RWPE1 (cell line): ENCODE measurements at regions not wholly inside any gene's neighbourhood (a gene's known extent, or its start where the extent isn't known, plus 50 kb on each side); places are given as distances from the start of the nearest gene placed in this dataset.

Source experiments
- CTCF ChIA-PET: fragments of 350-600 bp; sonication (Branson Sonifier 250); formaldehyde crosslinking; extraction: SDS; loops from one replicate; lab custom pipeline; 2021; lab: Yijun Ruan, JAX
- POLR2A ChIA-PET: fragments of 400-600 bp; formaldehyde crosslinking; extraction: SDS; loops from one replicate; lab custom pipeline; 2020; ENCODE audit warnings: antibody characterized with exemption; ENCODE audit not compliant: low non-redundant PET; lab: Yijun Ruan, JAX
- DNase-seq: peaks from one replicate; pipeline ENCODE4 v3.0.0; 2012; ENCODE audit warnings: low spot score
- H3K27ac ChIP-seq: fragments of 450-650 bp; 2 replicates; pipeline ENCODE4 v1.5.1; 2017
- TF ChIP-seq, protein P1 (sequence below): fragments of 450-650 bp; conservative IDR thresholded peaks from 2 replicates; pipeline ENCODE4 v1.5.1; 2017; ENCODE audit warnings: low read depth, mild to moderate bottlenecking

DNA sequence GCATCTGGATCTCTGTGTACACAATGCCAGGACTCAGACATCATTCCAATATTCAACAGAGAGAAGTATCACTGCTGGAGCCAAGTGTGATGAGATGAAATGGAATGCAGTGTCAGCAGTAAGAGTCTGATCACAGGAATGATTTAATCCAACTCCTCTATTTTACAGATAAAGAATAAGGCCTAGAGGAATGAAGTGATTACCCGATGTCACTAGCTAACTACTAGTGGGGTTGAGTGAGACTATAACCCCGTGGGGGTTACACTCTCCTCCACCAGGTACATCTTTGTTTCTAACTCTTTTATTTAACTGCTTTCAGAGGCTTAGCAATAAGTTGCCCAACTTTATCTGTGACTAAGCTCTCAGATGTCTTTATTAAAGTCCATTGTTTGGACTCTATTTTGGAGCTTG is 94.2 kb upstream of the FAT3 start:
- no peak overlapping the region for H3K27ac ChIP-seq
- peak; percentile 10 for DNase-seq
- ChIA-PET POLR2A (no interaction called here), CTCF (interaction anchor here (0.7 kb wide), 1 partner anchor 37 kb away, joined by 3 read pairs; no protein-coding TSS in a partner anchor)
- TF ChIP-seq, protein P1, sequence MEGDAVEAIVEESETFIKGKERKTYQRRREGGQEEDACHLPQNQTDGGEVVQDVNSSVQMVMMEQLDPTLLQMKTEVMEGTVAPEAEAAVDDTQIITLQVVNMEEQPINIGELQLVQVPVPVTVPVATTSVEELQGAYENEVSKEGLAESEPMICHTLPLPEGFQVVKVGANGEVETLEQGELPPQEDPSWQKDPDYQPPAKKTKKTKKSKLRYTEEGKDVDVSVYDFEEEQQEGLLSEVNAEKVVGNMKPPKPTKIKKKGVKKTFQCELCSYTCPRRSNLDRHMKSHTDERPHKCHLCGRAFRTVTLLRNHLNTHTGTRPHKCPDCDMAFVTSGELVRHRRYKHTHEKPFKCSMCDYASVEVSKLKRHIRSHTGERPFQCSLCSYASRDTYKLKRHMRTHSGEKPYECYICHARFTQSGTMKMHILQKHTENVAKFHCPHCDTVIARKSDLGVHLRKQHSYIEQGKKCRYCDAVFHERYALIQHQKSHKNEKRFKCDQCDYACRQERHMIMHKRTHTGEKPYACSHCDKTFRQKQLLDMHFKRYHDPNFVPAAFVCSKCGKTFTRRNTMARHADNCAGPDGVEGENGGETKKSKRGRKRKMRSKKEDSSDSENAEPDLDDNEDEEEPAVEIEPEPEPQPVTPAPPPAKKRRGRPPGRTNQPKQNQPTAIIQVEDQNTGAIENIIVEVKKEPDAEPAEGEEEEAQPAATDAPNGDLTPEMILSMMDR, result no peak

GRCh38 chr11:92129811-92130210 is 94.8 kb upstream of the FAT3 start:
- DNase-seq, result no peak
- ChIA-PET POLR2A (no interaction called here), CTCF (no interaction called here)
- no peak overlapping the region for H3K27ac ChIP-seq
- TF ChIP-seq, protein P1, result no peak

DNA sequence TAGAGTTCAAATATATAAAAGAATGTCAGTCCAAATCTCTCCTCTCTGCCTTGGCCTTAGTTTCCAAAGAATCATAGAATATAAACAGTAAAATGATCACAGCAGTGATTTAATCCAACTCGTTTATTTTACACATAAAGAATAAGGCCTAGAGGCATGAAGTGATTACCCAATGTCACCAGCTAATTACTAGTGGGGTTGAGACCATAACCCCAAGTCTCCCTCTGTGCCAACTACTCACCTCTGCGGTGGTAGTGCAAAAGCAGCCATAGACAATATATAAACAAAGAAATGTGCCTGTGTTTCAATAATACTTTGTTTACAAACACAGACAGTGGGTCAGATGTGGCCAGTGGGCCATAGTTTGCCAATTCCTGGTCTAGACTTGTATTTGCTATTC is 96.6 kb upstream of the FAT3 start:
- CTCF ChIA-PET, result no interaction called here
- TF ChIP-seq, protein P1, result no peak
- no peak for DNase-seq
- POLR2A ChIA-PET, result no interaction called here
- H3K27ac ChIP-seq, result no peak overlapping the region

DNA sequence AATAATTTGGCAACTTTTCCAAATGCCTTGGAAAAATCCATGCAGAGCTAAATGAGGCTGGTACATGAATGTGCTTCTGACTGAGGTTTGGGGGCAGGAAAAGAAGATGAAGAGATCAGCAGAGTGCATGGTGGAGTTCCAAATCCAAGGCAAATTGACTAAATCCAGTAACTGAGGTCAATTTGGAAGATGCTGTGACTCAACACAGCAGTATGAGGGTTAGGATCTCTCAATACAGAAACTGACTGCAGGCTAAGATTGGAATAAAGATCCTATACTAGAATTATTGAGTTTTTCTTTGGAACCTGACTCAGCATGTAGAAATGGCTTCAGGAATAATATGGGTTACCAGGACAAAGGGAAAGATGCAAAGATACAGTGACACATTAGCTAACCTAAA is 99.3 kb upstream of the FAT3 start:
- TF ChIP-seq, protein P1, result no peak
- no peak overlapping the region for H3K27ac ChIP-seq
- ChIA-PET CTCF (no interaction called here), POLR2A (no interaction called here)
- DNase-seq, result no peak

DNA sequence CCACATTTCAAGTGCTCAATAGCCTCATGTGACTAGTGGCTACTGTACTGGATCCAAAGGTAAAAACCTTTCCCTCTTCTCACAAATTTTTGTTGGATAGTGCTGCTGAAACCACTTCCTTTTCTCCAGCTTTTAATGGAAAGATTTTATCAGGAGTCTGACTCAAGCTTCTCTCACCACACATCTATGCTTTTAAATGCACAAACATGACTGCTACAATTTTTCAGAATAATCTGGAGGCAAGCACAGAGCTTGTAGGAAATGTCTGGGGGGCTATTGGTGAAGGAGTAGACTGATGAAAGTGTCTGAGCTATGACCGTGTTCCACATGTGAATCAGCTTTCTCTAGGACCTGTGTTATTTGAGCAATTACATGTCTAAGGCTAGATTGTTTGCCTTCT is 101.1 kb upstream of the FAT3 start:
- CTCF ChIA-PET, result no interaction called here
- POLR2A ChIA-PET, result no interaction called here
- H3K27ac ChIP-seq, result no peak overlapping the region
- no peak for DNase-seq
- TF ChIP-seq, protein P1, result no peak

DNA sequence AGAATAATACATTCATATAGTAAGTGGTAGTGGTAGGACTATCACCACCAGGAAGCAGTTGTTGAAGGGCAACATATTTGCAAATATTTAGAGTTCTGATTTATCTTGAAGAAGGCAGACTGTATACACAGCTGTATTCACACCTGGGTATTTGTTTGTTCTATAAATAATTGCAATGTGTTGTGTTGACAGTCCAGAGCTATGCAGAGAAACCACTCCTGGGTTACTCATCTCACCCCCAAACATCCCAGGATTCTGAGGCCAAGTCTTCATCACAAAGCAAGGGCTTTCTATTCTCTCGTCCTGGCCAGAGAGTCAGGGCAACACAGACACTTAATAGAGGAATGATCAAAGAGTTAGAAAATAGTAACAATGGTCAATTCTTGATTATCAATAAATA is 102.1 kb upstream of the FAT3 start:
- TF ChIP-seq, protein P1, result no peak
- CTCF ChIA-PET, result no interaction called here
- H3K27ac ChIP-seq, result no peak overlapping the region
- POLR2A ChIA-PET, result no interaction called here
- DNase-seq, result no peak

- H3K27ac ChIP-seq, result no peak overlapping the region
- DNase-seq, result no peak
- TF ChIP-seq, protein P1, result no peak
- ChIA-PET POLR2A (no interaction called here), CTCF (no interaction called here)
Observed at GRCh38 chr11:92111287-92111686, 113.3 kb upstream of the FAT3 start.
